ENCODE measurements at regions not wholly inside any gene's neighbourhood (a gene's known extent, or its start where the extent isn't known, plus 50 kb on each side); places are given as distances from the start of the nearest gene placed in this dataset.

DNA sequence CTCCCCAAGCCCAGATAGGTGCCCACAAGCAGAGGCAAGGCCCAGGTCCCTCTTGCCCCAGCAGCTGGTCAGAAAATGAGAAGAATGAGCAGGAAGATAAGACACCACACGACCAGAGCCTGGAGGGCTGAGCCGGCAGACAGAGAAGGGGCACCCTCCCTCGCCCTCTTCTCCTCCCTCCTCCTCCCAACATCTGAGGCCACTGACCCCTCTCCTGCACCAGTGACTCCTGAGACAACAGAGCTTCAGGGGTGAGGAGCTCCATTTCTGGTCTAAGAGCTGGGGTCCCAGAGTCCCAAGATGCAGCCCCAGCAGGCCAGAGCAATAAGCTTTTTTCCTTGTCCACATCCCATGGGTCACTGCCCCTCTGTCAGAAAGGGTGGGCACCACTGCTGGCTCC is 159.2 kb downstream of the TRIM29 start:
- no TSS peak for BruUV-seq (replicated peaks)
- Histone ChIP-seq H4K20me1 (ENCODE audit: insufficient read depth, low read length) (no peaks in the 10 kb centered on the region), H3K36me3 (ENCODE audit: control insufficient read depth, insufficient read depth, low read length) (no peaks in the 10 kb centered on the region), H2BK15ac (ENCODE audit: low read depth, low read length) (no peak overlapping the region), H3K4ac (ENCODE audit: low read depth, low read length) (no peak overlapping the region), H3K4me3 (ENCODE audit: insufficient read depth, low read depth, low read length) (no peak overlapping the region), H4K91ac (ENCODE audit: insufficient read depth, low read depth, low read length) (no peak overlapping the region), H2AK5ac (ENCODE audit: low read depth, low read length) (no peak overlapping the region), H3K56ac (ENCODE audit: extremely low read depth, insufficient read depth, low read length) (no peak overlapping the region), H2AK9ac (replicated peaks; ENCODE audit: low read depth, low read length, poor library complexity) (no peak overlapping the region), H2AFZ (replicated peaks; ENCODE audit: low read length, poor library complexity) (no peak overlapping the region), H3K9me1 (ENCODE audit: insufficient read depth, low read length) (no peaks in the 10 kb centered on the region), H4K5ac (ENCODE audit: low read depth, low read length) (no peak overlapping the region), H3K79me1 (ENCODE audit: low read depth in 1 of 2, low read length in 2 of 2) (no peaks in the 10 kb centered on the region), H2BK5ac (ENCODE audit: low read depth, low read length, poor library complexity, severe bottlenecking) (no peak overlapping the region), H3K27ac (ENCODE audit: insufficient read depth, low read length) (no peak overlapping the region), H3K18ac (ENCODE audit: low read depth, low read length) (no peak overlapping the region), H3K27me3 (ENCODE audit: control insufficient read depth, insufficient read depth, low read length) (peaks cover 39% of the 10 kb centered on the region), H3K9ac (ENCODE audit: low read depth, low read length) (no peak overlapping the region), H3K9me3 (ENCODE audit: control insufficient read depth, insufficient read depth, low read length) (no peaks in the 10 kb centered on the region), H3K4me2 (ENCODE audit: low read depth, low read length) (no peak overlapping the region), H4K8ac (ENCODE audit: low read depth in 2 of 2, low read length in 2 of 2) (no peak overlapping the region), H3K23ac (ENCODE audit: low read depth, low read length) (no peak overlapping the region), H3K14ac (replicated peaks; ENCODE audit: low read depth, low read length) (no peak overlapping the region), H2BK20ac (ENCODE audit: low read depth, low read length) (no peak overlapping the region), H2BK120ac (ENCODE audit: low read depth, low read length) (no peak overlapping the region), H3K4me1 (ENCODE audit: control insufficient read depth, insufficient read depth, low read length) (no peaks in the 10 kb centered on the region)
- intact Hi-C loops (cut with micrococcal nuclease) (no loop called here), dilution Hi-C loops (cut with HindIII; ENCODE audit: low sequenced_read_pairs, unreplicated experiment) (no loop called here), in situ Hi-C loops (cut with MboI; ENCODE audit: low sequenced_read_pairs) (no loop called here)
- POLR2A ChIA-PET (ENCODE audit: unreplicated experiment) = no interaction called here
- no CpG with 5 or more reads among the region's 3 CpGs for WGBS, 2 experiments (ENCODE audit: extremely low coverage in 2 of 2, insufficient read length in 1 of 2)
- no peak for ATAC-seq (ENCODE audit: low read depth)
- no peak for DNase-seq
- no peak for TF ChIP-seq MXI1 (IDR thresholded peaks at IDR 0.05; ENCODE audit: borderline replicate concordance, low read depth, low read length)
- no peak for TF ChIP-seq RCOR1 (IDR thresholded peaks at IDR 0.05; ENCODE audit: insufficient replicate concordance, low read length)
- TF ChIP-seq RFX5 (IDR thresholded peaks at IDR 0.05; ENCODE audit: low read depth, low read length) = no peak
- CTCF ChIA-PET = no interaction called here

All from IMR-90 (cell line).